K562 (cell line): ENCODE measurements at regions not wholly inside any gene's neighbourhood (a gene's known extent, or its start where the extent isn't known, plus 50 kb on each side); places are given as distances from the start of the nearest gene placed in this dataset.

Experiments
- ATAC-seq: fragments of 200-7000 bp; cut with Tn5 transposase; 3 replicates; pipeline ENCODE4 v1.9.1; 2020; ENCODE audit warnings: moderate library complexity
- BruUV-seq: library from RNA; stranded (reverse); fragments of 400-500 nt; replicated peaks from 2 replicates; lab custom pipeline; 2021; lab: Mats Ljungman, UMichigan
- CTCF ChIA-PET: fragments of 300-600 bp; formaldehyde crosslinking; extraction: SDS; loops from one replicate; lab custom pipeline; 2021; ENCODE audit warnings: low intra/inter-chr PET ratio; lab: Yijun Ruan, JAX
- POLR2A ChIA-PET: fragments of 300-600, 350-650 bp; sonication (Branson Sonifier 250); formaldehyde crosslinking; extraction: SDS; loops from one replicate; lab custom pipeline; 2021; ENCODE audit warnings: antibody characterized with exemption, inconsistent platforms; lab: Yijun Ruan, JAX
- DNase-seq, 4 experiments: peaks; one replicate each; pipeline versions ENCODE4 v3.0.0 to v3.0.0-alpha.2; 2011 to 2018; ENCODE audit warnings: low spot score in 3 of 4, mixed read lengths in 3 of 4; ENCODE audit errors: extremely low read depth in 1 of 4
- FAIRE-seq: peaks from 2 replicates; lab custom pipeline; 2011; peaks lifted over from hg19 to GRCh38; lab: Jason Lieb, UNC
- H2AFZ ChIP-seq: 2 replicates; pipeline ENCODE4 v1.6.0; 2011; ENCODE audit warnings: low read depth, low read length, control low read depth, inconsistent platforms
- H3K27ac ChIP-seq: fragments of 200-600 bp; 3 replicates; pipeline ENCODE4 v1.8.0; 2011; ENCODE audit warnings: low read depth, mild to moderate bottlenecking, control low read depth, inconsistent platforms, low read length, moderate library complexity, mixed read lengths; ENCODE audit errors: extremely low read depth
- H3K27me3 ChIP-seq, 2 experiments: fragments of 300-600 bp in 1 of 2; 2 replicates in 1 of 2; 3 replicates in 1 of 2; pipeline versions ENCODE4 v1.6.0 to v1.8.0; 2011; ENCODE audit warnings: inconsistent platforms in 2 of 2, low read length in 2 of 2, mild to moderate bottlenecking in 1 of 2, mixed read lengths in 1 of 2, moderate library complexity in 1 of 2; ENCODE audit not compliant: control insufficient read depth in 2 of 2, insufficient read depth in 2 of 2
- H3K36me3 ChIP-seq: fragments of 300-600 bp; 3 replicates; pipeline ENCODE4 v1.8.0; 2011; ENCODE audit warnings: mild to moderate bottlenecking, low read length, inconsistent platforms; ENCODE audit not compliant: control insufficient read depth, insufficient read depth
- H3K4me1 ChIP-seq, 2 experiments: fragments of 200-600 bp in 1 of 2; replicated peaks in 1 of 2; 2 replicates in 1 of 2; 3 replicates in 1 of 2; pipeline versions ENCODE4 v1.5.1 to v1.8.0; 2011; ENCODE audit warnings: inconsistent platforms in 2 of 2, low read length in 2 of 2, mild to moderate bottlenecking in 1 of 2, mixed read lengths in 1 of 2, moderate library complexity in 1 of 2; ENCODE audit not compliant: control insufficient read depth in 2 of 2, insufficient read depth in 2 of 2
- H3K4me2 ChIP-seq: 2 replicates; pipeline ENCODE4 v1.6.1; 2011; ENCODE audit warnings: low read length, control low read depth, inconsistent platforms, mixed read lengths; ENCODE audit not compliant: insufficient read depth
- H3K4me3 ChIP-seq: fragments of 200-600 bp; sonication (generic), shearing (Covaris generic); 2 replicates; pipeline ENCODE4 v1.5.1; 2016; ENCODE audit warnings: control low read depth, inconsistent platforms
- H3K79me2 ChIP-seq: fragments of 200-600 bp; 3 replicates; pipeline ENCODE4 v1.8.0; 2011; ENCODE audit warnings: low read length, inconsistent platforms; ENCODE audit not compliant: control insufficient read depth, insufficient read depth
- H3K9ac ChIP-seq, 2 experiments: 2 replicates each; pipeline versions ENCODE4 v1.6.0 to v1.6.1; 2011; ENCODE audit warnings: low read depth in 2 of 2, low read length in 2 of 2, control low read depth in 1 of 2, inconsistent platforms in 1 of 2, mild to moderate bottlenecking in 1 of 2, mixed read lengths in 1 of 2; ENCODE audit not compliant: insufficient read depth in 1 of 2
- H3K9me1 ChIP-seq: one replicate; pipeline ENCODE4 v1.6.0; 2011; ENCODE audit warnings: inconsistent platforms, mild to moderate bottlenecking, low read length, moderate library complexity; ENCODE audit not compliant: control insufficient read depth, insufficient read depth
- H3K9me3 ChIP-seq: replicated peaks from 2 replicates; pipeline ENCODE4 v1.5.1; 2011; ENCODE audit warnings: low read depth, low read length, inconsistent platforms; ENCODE audit not compliant: control insufficient read depth, insufficient read depth
- H4K20me1 ChIP-seq: replicated peaks from 2 replicates; pipeline ENCODE4 v1.6.1; 2011; ENCODE audit warnings: low read length, inconsistent platforms, mixed read lengths; ENCODE audit not compliant: control insufficient read depth, insufficient read depth
- CAMTA2 ChIP-seq: fragments of 250-450 bp; sonication (Bioruptor Pico); conservative IDR thresholded peaks from 2 replicates; pipeline ENCODE4 v1.5.1; 2022
- CEBPG ChIP-seq, 3 experiments: fragments of 200-800 bp in 1 of 3; sonication (Bioruptor generic) in 1 of 3; sonication (generic) in 1 of 3; formaldehyde crosslinking in 1 of 3; IDR thresholded peaks in 2 of 3; conservative IDR thresholded peaks in 1 of 3; 2 replicates each; pipeline versions ENCODE4 v1.6.1 to v1.8.0; 2016 to 2022; ENCODE audit warnings: missing compliant biosample characterization in 2 of 3, missing genetic modification characterization in 2 of 3, mild to moderate bottlenecking in 1 of 3, missing genetic modification reagents in 1 of 3
- MTA1 ChIP-seq: fragments of 450-650 bp; IDR thresholded peaks from 2 replicates; pipeline ENCODE4 v1.6.1; 2017; ENCODE audit warnings: borderline replicate concordance
- PML ChIP-seq: IDR thresholded peaks from 2 replicates; pipeline ENCODE4 v1.6.1; 2012; ENCODE audit warnings: low read length, inconsistent platforms
- ZBTB9 ChIP-seq: fragments of 450-650 bp; formaldehyde crosslinking; IDR thresholded peaks from 2 replicates; pipeline ENCODE4 v1.4.0; 2020; ENCODE audit warnings: mild to moderate bottlenecking, moderate library complexity
- ZNF3 ChIP-seq: fragments of 250-450 bp; sonication (Bioruptor Pico); IDR thresholded peaks from 2 replicates; pipeline ENCODE4 v1.5.0; 2021; ENCODE audit warnings: mild to moderate bottlenecking, moderate library complexity
- WGBS: fragments of 100-300 bp; shearing (Covaris generic); methylation state at CpG from one replicate; pipeline ENCODE4 v1.1.6; 2016; ENCODE audit warnings: low coverage, mixed read lengths; ENCODE audit not compliant: insufficient coverage; ENCODE audit errors: missing lambda C conversion rate; 5-methylcytosine and 5-hydroxymethylcytosine counted together
- in situ Hi-C: fragments of 300-500 bp; cut with MboI; formaldehyde crosslinking; loops from 4 replicates; pipeline ENCODE4 v1.15.0; 2018; ENCODE audit warnings: inconsistent platforms, mixed read lengths
- intact Hi-C: fragments of 100-400 bp; cut with micrococcal nuclease; formaldehyde crosslinking; loops from 2 replicates; pipeline ENCODE4 v1.14.2; 2022

GRCh38 chr6:22738194-22738593, 168.8 kb downstream of the HDGFL1 start (continued):
- TF ChIP-seq MTA1, result no peak
- TF ChIP-seq CAMTA2 (CRISPR knock-in tag), result no peak
- TF ChIP-seq PML, result no peak
- no peak for TF ChIP-seq ZNF3 (CRISPR knock-in tag)

GRCh38 chr6:22747571-22747970, 178.2 kb downstream of the HDGFL1 start:
- H3K9ac ChIP-seq, result no peak overlapping the region
- DNase-seq, result no peak
- no peak overlapping the region for H3K4me2 ChIP-seq
- no peaks in the 10 kb centered on the region for H3K27me3 ChIP-seq
- intact Hi-C loops, result no loop called here
- no peak overlapping the region for H3K4me3 ChIP-seq
- no peaks in the 10 kb centered on the region; the same call in 1 of the 2 replicates for H3K9me3 ChIP-seq
- TF ChIP-seq CEBPG (CRISPR knock-in tag; IDR thresholded peaks at IDR 0.05) (no peak), CEBPG (tag; conservative IDR thresholded peaks at IDR 0.05 in 1 of 2, IDR thresholded peaks at IDR 0.05 in 1 of 2) (0 out of 4 replicates have a peak, but pooled peaks of 1 of the 2 experiments have one; percentile 27), ZBTB9 (CRISPR knock-in tag) (no peak)
- TF ChIP-seq, all 486 proteins: peak for 1
- POLR2A ChIA-PET, result no interaction called here
- no TSS peak for BruUV-seq
- ATAC-seq, result no peak
- no peaks in the 10 kb centered on the region for H3K79me2 ChIP-seq
- H3K27ac ChIP-seq, result no peak overlapping the region
- no peak overlapping the region for H2AFZ ChIP-seq
- H4K20me1 ChIP-seq, result no peaks in the 10 kb centered on the region
- no peaks in the 10 kb centered on the region for H3K9me1 ChIP-seq
- FAIRE-seq, result no peak
- CTCF ChIA-PET, result no interaction called here
- WGBS, result 0% methylated on average over 1 of the region's 1 CpG
- no peaks in the 10 kb centered on the region for H3K4me1 ChIP-seq
- in situ Hi-C loops, result no loop called here
- H3K36me3 ChIP-seq, result no peaks in the 10 kb centered on the region
